Activated CD4-positive, alpha-beta T cell treated with anti-CD3 and anti-CD28 coated beads, Interleukin-2, amount 50 U/mL, for 4 hours (primary cell): ENCODE measurements at regions not wholly inside any gene's neighbourhood (a gene's known extent, or its start where the extent isn't known, plus 50 kb on each side); places are given as distances from the start of the nearest gene placed in this dataset.
"Not testable (repeated sequence)": the region's sequence is repeated elsewhere in the genome, so short reads cannot be mapped to it uniquely, and the experiment has no call there.

ENCODE experiments used
- DNase-seq, 2 experiments: peaks; one replicate each; pipeline ENCODE4 v3.0.0-alpha.2; 2020

GRCh38 chr13:40054422-40054821, 399.0 kb downstream of the COG6 start:
- DNase-seq, result not testable (repeated sequence)

GRCh38 chr13:40056898-40057619, 401.6 kb downstream of the COG6 start:
- no peak for DNase-seq

- no peak for DNase-seq
These were observed 403.3 kb downstream of the COG6 start for GRCh38 chr13:40058757-40059236.

DNA sequence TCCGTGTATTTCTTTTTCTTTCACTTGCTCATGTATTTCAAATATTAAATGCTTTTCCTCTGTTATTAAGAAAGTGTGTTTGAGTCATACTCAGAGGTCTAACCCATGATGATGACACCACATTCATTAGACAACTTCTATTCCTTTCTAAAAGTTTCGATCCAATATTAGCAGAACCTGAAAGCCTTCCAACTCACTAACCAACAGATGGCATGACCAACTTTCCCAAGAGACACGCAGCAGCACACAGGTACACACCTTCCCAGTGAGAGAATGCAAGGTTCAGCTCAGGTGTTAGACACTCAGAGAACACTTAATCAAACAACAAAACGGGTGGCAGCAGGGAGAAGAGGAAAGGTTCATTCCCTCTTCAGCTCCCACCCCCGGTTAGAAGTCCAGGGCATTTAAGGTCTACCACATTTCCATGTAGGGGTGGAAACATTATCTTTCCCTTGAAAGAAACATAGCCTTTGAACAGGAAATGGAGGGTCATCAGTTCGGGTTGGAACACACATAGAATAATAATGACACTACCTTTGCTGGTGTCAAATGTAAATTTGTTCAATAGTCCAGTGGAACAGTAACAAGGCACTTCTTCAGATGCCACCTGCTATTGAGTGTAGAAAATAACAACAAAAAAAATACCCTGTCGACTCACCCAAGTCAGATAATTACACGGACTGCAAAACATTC, 404.2 kb downstream of the COG6 start:
- DNase-seq, result no peak

GRCh38 chr13:40060296-40061007, 405.0 kb downstream of the COG6 start:
- no peak for DNase-seq

DNA sequence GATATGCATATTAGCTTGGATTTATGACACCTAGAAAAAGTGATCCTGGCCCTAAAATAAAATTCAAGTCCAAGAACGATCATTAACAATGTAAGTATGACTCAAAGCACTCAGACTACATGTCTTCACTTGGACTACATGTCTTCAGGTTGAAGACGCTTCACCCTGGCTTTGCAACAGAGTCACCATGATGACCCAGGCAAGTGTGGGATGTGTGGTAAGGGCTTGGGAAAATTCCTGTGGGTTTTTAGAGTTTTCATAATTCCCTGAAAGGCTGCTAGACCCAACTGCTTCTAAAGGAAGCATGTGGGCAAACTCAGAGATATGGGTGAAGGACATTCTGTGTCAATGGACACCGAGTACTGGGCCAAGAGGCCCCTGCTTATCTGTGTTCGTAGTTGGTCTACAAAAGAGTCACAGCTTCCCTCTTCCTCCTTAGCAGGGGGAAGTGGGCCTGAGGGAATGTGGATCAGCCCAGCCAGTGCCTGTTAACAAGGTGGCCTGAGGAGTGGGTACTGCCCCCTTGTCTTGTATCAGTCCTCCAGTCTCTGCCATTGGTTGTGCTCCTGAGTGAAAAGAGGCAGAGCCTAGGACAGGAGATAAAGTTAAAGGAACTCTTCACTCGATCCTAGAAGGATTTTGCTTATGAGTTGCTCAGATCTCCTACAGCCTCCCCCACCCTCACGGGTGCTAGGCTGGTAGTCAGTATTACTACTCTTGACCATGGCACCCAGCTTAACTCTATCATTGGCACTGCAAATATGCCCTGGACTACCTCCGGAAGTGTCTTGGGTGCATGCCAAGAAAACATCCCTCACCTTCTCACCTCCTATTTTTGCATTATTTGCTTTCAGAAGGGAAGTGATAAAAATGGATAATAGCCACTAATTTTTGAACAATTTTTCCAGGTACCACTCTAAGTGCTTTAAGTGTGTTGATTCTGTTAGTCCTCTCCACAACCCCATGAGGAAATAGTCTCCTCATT, 406.3 kb downstream of the COG6 start:
- DNase-seq, result no peak

DNA sequence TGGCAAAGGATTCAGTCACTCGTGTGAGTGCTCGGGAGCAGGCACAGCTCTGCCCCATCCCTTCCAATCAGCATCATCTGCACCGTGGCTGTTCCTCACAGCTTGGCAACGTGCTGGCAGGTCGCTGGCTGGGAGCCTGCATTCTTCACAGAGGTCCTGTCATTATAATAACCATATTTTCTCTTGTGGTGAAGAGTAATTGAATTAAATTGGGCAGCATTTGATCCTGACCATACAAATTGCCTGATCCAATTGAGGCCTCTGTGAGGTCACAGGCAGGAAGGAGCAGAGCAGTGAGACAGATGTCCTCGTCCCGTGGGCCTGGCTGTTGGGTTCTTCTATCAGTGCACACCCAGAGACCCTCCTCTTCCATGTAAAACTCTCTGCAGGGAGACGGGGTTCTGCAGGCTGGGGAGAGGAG, 407.8 kb downstream of the COG6 start:
- DNase-seq, result no peak

GRCh38 chr13:40063703-40064102, 408.2 kb downstream of the COG6 start:
- no peak for DNase-seq

GRCh38 chr13:40064154-40065097, 409.0 kb downstream of the COG6 start:
- no peak for DNase-seq

- peak; percentile 69 to 70 for DNase-seq
These were observed 413.9 kb downstream of the COG6 start for GRCh38 chr13:40069173-40070044.

- no peak for DNase-seq
These were observed 414.9 kb downstream of the COG6 start for GRCh38 chr13:40070357-40070756.

GRCh38 chr13:40072663-40073120, 417.2 kb downstream of the COG6 start:
- no peak for DNase-seq

GRCh38 chr13:40074338-40074737, 418.9 kb downstream of the COG6 start:
- DNase-seq, result no peak

DNA sequence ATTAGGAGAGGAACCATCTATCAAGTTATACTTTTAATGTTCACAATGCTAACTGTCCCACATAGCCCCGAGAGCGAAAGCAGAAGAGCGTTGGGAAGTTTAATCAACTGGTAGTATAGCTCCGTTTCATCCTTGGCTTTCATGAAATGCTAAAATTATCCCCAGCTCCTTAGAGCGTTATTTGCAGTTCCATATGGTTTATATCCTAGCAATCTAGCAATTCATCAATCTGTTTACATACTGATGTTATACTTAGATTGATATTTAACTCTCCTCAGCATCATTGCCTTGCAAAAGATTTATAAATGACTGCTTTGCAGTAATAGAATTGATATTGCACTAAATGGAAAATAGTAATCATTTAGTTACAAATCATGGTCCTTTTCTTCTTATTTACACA, 419.8 kb downstream of the COG6 start:
- DNase-seq, result no peak

DNA sequence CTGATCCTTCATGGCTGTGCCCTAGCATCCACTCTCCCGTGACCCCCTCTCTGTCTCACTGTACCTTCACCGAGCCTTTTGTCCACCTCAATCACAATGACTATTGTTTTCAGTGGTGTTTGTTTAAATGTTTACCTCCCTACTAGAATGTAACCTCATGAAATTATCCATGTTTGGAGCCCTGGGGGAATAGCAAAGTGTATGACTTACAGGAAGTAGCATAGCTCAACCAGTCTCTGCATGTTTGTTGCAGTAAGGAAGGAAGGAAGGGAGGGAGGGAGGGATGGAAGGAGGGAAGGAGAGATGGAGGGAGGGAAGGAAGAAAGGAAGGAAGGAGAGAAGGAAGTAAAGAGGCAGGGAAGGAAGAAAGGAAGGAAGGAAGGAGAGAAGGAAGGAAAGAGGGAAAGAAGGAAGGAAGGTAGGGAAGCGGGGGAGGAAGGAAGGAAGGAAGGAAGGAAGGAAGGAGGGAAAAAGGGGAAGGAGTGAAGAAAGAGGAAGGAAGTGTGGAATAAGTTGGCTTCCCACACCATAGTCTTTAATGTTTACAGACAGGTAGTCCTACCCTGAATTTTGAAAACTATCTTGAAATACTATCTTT, 421.4 kb downstream of the COG6 start:
- DNase-seq, result no peak

DNA sequence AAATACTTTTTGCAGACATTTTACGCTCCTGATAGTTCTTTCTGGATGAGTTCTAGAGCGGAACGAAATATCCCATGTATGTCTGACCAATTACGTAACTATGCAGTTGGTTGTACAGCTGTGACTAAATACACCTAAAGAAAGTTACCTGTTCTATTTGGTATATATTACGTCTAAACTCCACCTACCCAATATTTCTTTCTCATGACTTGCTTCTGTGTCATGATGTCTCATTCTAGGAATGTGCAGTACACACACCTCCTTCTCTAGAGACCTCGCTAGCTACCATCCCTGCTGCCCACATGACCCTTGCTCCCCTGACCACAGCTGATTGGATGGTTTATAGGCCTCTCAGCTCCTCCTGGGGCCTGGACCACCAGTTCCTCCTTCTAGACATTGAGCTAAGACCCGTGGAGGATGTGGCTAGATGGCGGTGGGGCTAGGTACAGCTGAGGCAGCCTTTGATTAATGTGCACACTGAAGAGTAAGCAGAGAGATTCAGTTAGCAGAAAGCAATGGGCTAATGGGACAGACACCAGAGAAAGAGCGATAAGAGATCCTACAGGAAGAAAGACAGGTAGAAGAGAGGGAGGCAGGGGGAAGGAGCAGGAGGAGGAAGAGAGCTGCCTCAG, 422.1 kb downstream of the COG6 start:
- no peak for DNase-seq

DNA sequence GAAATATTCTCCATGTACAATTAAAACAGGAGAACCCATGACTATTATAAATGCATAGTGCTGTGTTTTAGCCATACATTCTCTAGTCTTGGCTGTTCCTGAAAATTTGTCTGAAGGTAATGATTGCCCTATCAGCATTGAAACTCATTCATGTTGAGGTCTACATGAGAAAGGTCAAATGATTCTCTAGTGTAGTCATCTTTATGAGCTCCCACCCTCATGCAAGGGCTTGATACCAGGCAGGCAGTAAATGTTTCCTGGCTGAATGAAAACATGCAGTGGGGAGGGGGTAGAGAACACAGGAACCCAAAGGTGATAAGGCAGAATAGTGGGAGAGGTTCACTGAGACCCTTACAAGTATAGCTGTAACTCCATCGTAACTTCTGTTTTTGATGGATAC, 424.3 kb downstream of the COG6 start:
- DNase-seq, result no peak

DNA sequence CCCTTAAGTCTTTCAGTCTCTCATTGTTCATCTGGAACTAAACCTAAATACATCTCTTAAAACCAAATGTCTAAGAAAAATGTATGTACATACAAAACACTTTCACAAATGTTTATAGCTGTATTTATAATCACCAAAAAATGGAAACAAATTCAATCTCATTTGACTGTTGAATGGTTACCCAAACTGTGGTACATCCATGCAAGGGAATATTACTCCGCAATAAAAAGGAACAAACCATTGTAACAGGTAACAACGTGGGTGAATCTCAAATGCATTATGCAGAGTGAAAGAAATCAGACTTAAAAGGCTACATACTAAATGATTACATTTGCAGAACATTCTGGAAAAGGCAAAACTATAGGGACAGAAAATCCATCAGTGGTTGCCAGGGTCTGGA, 425.2 kb downstream of the COG6 start:
- DNase-seq, result no peak

DNA sequence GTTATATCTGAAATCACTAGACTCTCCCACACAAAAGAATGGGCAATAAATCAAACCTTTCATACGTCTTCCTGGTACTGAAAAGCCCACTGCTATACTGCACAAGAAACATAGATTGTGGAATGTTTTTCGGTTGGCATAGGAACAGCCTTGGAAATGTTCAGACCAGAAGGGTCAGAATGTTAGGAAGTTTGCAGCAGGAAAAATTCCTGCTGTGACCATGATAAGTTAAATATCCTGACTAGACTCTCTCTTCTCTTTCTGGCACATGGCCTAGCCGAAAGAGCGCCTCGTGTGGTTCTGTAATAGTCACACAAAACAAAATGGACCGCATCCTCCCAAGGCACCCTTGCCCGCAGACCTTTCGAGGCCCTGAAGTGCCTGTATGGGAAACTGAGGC, 427.2 kb downstream of the COG6 start:
- DNase-seq, result no peak
